ENCODE measurements at regions not wholly inside any gene's neighbourhood (a gene's known extent, or its start where the extent isn't known, plus 50 kb on each side); places are given as distances from the start of the nearest gene placed in this dataset.

DNA sequence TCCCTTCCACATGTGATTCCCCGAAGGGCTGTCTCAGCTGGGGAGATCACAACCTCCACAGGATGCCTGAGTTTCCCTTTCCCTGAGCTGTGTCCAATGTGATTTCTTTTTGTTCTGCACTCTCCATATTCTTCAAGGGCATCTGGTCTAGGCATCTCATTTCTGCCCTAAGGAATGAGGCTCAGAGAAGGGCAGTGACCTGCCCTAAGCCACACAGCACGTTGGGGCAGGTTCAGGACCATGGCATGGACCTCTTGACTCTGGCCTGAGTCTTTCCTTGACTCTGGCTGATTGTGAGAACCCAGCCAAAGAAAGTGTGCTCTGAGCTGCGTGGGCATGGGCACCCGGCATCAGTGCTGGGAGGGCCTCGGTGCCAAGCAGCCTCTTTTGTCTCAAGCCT lies 590.3 kb downstream of the PTPRU start:
- DNase-seq = no peak

DNA sequence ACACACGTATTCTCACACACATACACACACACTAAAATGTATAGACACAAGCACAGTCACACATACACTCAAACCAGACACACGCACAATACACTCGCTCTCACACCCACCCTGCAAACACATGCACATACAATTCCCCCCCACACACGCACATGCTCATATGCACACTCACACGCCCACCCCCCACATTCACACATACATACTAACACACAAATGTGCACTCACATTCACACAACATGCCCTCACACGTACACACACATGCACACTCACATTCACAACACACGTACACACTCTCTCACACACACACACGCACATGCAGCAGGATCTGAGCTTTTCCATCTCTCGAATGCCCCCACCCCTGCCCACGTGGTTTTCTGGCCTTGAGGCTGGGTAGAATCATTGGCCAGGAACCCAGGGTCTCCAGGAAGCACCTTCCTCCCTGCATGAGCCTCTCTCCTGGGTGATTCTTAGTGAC lies 589.7 kb downstream of the PTPRU start:
- no peak for DNase-seq

- DNase-seq = no peak
Measured at GRCh38 chr1:29825274-29825940, 589.1 kb downstream of the PTPRU start.

DNA sequence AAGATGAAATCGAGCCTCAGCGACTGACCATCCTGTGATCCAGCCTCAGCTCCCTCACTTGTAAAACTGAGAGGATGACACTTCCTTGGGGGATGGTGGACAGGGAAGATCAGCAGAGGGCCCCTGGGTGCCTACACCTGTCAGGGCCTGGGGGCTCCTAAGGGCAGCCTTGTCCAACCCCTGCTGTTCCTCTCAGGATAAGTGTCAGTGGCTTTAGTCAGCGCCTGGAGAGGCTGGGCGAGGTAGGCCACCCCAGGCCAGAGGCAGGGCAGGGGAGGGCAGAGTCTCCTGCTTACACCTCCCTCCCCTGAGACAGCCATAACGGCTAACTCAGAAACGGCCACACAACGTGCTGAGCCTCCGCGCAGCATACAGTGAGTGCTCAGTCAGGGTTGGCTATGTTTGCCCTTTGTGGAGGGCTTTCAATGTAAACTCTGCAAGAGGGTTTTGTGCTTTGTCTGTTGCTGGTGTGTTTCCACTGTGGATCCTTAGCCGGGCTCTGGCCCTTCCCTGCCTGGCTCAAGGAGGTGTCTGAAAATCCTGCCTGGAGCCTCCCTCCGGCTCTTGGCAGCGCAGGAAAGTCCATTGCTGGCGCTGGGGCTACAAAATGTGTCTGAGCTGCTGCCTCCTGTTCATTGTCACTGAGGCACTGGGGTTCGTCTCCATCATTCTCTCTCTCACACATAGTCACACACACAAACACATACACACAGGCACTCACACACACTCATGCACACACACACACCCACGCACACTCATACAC lies 588.4 kb downstream of the PTPRU start:
- peak; percentile 5 for DNase-seq

DNA sequence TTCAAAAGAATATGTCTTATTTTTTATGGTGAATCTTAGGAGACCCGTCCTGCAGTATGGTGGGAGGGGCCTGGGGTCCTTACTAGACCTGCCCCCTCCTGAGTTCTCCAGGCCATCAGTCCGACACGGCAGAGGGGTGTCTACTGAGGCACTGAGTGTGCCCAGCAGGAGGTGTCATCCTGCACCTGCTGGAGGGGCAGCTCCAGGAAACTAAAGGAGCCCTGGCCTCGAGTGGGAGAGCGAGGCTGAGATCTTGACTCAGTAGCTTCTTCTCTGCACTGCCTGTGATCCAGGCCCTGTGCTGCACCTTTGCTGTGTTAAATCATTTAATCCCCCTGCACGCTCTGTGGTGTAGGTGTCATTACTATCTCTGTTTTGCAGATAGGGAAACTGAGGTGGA lies 587.7 kb downstream of the PTPRU start:
- no peak for DNase-seq

- no peak for DNase-seq
Measured at GRCh38 chr1:29823561-29823960, 587.2 kb downstream of the PTPRU start.

DNA sequence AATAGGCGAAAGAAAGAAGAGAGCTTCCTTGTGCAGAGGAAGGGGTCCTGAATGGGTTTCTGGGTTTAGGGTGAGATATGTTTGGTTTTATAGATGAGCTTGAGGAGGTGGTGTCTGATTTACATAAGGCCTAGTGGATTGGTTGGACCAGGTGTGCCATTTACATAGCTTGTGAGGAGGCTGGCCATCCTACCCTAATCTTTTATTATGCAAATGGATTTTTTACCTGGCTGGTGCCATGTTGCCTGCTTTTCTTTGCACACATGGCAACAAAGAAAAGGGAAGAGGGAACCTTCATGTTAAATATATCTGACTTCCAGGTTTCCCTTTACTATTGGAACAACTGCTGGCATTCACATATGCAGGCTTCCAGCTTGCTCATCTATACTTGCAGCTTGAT lies 585.3 kb downstream of the PTPRU start:
- DNase-seq = no peak

GRCh38 chr1:29820401-29820800 lies 584.1 kb downstream of the PTPRU start:
- no peak for DNase-seq

DNA sequence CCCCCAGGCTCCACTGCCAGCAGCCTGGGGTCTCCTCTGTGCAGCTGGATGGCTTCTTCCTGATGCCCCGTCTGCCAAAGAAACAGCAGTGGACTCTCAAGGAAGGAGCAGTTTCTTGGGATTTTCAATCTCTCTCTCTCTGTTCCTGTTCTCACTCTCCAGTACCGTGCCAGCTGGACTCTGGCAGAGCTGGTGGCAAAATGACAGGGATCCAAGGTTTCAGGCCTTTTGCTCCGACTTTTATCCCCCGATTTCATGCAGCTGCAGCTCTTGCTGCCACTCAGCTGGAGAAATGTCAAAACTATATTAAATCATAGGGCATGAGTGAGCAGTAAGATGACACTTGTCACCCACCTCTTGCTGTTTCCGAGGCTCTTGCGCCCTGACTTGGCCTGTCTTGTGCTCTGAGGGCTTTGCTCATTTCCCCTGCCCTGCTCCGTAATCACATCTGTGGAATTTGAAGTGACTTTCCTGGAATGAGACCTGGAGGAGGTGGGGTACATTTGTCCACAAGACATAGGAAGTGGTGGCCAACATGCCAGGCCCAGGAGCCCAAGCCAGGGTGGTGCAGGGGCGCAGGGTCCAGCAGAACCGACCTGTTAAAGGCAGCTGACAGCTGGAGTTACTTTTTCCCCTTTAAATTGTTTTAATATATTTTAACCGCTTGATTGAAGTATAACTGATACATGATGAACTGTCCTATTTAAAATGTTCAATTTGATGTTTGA lies 576.2 kb downstream of the PTPRU start:
- no peak for DNase-seq

DNA sequence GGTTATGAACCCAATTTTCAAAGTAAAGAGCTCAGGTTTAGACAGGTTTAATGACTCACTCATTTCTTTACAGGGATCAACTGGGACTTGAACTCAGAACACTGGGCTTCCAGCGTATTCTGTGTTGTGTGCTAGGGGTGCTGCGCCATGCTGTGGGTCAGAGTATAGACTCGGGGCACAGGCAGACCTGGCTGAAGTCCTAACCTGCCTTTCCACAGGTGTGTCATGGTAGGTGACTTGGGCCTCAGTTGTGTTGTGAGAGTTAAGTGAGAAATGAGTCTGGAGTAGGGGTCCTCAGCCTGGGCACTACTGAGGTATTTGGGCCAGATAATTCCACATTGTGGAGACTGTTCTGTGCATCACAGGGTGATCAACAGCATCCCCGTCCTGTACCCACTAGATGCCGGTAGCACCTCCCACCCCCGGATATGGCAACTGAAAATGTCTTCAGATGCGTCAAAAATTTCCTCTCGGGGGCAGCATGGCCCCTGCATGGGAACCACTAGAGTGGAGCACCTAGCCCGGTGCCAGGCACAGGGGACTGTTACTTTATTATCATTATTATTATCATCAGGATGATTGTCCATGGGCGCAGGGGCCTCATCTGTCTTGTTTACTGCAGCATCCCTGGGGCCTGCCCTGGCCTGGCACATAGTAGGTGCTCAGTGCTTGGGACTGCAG lies 575.5 kb downstream of the PTPRU start:
- no peak for DNase-seq

GRCh38 chr1:29811247-29811646 lies 574.9 kb downstream of the PTPRU start:
- DNase-seq = no peak

DNA sequence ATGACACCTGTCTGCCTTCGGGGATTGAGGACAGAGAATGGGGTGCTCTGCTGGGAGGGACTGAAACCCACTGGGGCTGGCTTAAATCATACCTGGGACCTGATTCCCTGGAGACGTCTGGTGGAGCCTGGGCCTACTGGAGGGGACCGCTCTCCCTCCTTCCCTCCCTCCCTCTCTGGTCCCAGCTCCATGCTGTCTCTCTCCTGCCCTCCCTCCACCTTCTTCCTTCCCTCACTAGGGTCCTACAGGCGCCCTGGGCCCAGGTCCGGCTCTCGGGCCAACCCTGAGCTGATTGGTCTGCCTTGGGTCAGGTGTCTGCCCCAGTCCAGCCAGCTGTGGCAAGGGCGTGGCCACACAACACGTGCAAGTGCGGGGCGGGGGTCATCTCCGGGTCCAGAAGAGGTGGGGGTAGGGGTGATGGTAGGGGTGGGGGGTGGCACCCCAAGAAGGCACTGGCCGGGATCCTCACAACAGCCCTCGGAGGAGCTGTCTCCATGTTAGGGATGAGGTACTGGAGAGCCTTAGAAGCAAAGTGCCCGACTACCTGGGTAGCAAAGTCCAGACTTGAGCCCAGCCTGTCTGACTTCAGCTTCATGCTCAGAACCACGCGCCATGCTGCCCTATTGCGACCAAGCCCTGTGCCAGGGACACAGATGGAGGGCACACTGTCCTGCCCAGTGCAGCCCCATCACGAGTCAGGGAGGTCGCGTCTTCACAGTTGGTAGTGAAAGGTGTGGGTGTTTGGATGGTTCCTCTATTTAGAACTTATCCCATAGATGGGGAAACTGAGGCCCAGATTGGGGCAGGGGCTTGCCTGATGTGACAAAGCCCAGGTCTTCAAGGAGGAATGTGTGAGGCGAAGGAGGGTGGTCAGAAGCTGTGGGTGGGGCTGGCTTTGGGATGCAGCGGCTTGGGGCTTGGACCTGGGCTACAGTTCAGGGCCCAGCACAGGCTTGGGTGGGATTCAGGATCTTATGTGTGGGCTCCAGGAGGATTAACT lies 574.1 kb downstream of the PTPRU start:
- DNase-seq = no peak

- DNase-seq = no peak
Measured at GRCh38 chr1:29809446-29810120, 573.3 kb downstream of the PTPRU start.

GRCh38 chr1:29808141-29808995 lies 572.0 kb downstream of the PTPRU start:
- DNase-seq = no peak

GRCh38 chr1:29807689-29808088 lies 571.4 kb downstream of the PTPRU start:
- DNase-seq = no peak

GRCh38 chr1:29806646-29807319 lies 570.5 kb downstream of the PTPRU start:
- no peak for DNase-seq

DNA sequence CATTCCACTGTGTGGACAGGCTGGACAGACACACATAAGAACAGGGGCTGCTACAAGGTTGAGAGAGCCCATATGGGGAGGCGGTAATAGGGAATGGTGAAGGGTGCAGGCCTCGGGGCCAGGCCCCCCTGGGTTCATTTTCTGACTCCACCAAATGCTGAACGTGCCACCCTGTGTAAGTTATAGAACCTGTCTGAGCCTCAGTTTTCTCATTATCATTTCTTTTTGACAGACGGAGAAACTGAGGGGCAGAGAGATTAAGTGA lies 569.5 kb downstream of the PTPRU start:
- DNase-seq = no peak

DNA sequence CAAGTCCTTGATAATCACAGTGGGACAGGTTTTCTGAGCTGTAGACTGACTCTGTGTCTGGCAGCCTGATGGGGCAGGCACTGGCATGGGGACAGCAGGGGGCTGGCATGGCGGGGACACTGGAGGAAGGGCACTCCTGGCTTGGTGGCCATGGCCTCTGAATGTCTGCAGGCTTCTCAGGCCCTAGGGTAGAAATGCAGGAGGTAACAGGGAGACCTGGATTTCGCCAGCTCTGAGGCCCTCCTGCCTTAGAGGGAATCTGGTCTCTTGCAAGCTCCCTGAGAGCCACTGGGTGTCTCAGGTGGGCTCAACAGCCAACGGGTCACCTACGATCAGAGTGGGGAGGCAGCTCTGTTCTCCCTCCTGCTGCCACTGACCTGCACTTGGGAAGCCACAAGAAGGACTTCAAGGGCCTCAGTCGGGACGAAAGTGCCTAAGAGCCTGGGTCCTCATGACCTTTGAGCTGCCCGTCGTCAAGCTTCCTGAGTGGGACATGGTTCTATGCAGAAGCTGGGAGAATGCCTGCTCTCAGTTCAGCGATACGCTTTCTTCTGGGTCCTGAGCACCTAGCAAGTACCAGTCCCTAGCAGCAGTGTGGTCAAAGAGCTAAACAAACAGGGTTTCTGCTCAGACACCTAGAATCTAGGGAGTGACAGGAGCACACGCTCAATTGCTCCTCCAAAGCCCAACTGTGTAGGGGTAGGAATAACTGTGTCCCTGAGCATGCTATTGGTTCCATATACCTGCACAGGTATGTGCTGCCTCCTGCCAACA lies 569.0 kb downstream of the PTPRU start:
- DNase-seq = no peak

Measured in hindlimb muscle (tissue), 1 donor.